ENCODE measurements at regions not wholly inside any gene's neighbourhood (a gene's known extent, or its start where the extent isn't known, plus 50 kb on each side); places are given as distances from the start of the nearest gene placed in this dataset.

- no peaks in the 10 kb centered on the region for H3K79me2 ChIP-seq (ENCODE audit: control insufficient read depth, insufficient read depth, low read length)
- intact Hi-C loops (cut with micrococcal nuclease), result no loop called here
- dilution Hi-C loops (cut with MboI; ENCODE audit: extremely low pct_ligation_motif_present, low sequenced_read_pairs), result no loop called here
- H3K27ac ChIP-seq (ENCODE audit: insufficient read depth, low read depth, low read length), result no peak overlapping the region
- no peak overlapping the region for H2AFZ ChIP-seq (ENCODE audit: low read depth, low read length)
- H3K4me1 ChIP-seq (ENCODE audit: control insufficient read depth, extremely low read depth, insufficient read depth, low read length), result no peaks in the 10 kb centered on the region
- ChIA-PET POLR2A (no interaction called here), CTCF (no interaction called here)
- no peak overlapping the region for H3K4me3 ChIP-seq (replicated peaks in 1 of 3; ENCODE audit: insufficient read depth in 1 of 3, low read depth in 1 of 3, low read length in 3 of 3)
- no peaks in the 10 kb centered on the region for H4K20me1 ChIP-seq (replicated peaks; ENCODE audit: control insufficient read depth, extremely low read depth, insufficient read depth, low read length)
- DNase-seq (ENCODE audit: low read depth, low spot score) (no peak), FAIRE-seq (no peak)
- no TSS peak for BruUV-seq (replicated peaks)
- no peaks in the 10 kb centered on the region for H3K27me3 ChIP-seq (ENCODE audit: control insufficient read depth in 2 of 2, insufficient read depth in 2 of 2, low read length in 2 of 2)
- no peak overlapping the region for H3K4me2 ChIP-seq (ENCODE audit: insufficient read depth, low read length)
- H3K36me3 ChIP-seq (ENCODE audit: control insufficient read depth in 2 of 2, extremely low read depth in 1 of 2, insufficient read depth in 2 of 2, low read length in 2 of 2), result no peaks in the 10 kb centered on the region
- no peaks in the 10 kb centered on the region for H3K9me3 ChIP-seq (replicated peaks; ENCODE audit: control insufficient read depth, insufficient read depth, low read length)
- H3K9ac ChIP-seq (replicated peaks; ENCODE audit: extremely low read depth, insufficient read depth, low read length), result no peak overlapping the region
- no peaks in the 10 kb centered on the region for H3K9me1 ChIP-seq (replicated peaks; ENCODE audit: control insufficient read depth, extremely low read depth, insufficient read depth, low read length)
- TF ChIP-seq GATA2 (IDR thresholded peaks at IDR 0.05; ENCODE audit: insufficient read depth, insufficient read length, low read depth, low read length) (no peak), MYC (IDR thresholded peaks at IDR 0.05; ENCODE audit: low read depth, low read length) (no peak), POLR2AphosphoS5 (IDR thresholded peaks at IDR 0.05; ENCODE audit: insufficient read depth, low read depth, low read length) (no peak), POLR2A (IDR thresholded peaks at IDR 0.05; ENCODE audit: low read depth, low read length) (no peak), EZH2 (IDR thresholded peaks at IDR 0.05; ENCODE audit: borderline replicate concordance, low read depth, low read length, severe bottlenecking) (no peak), FOS (IDR thresholded peaks at IDR 0.05; ENCODE audit: borderline replicate concordance, insufficient read depth, low read length) (no peak), MAX (IDR thresholded peaks at IDR 0.05; ENCODE audit: insufficient read depth, insufficient read length) (no peak), CTCF (IDR thresholded peaks at IDR 0.05; ENCODE audit: extremely low read depth in 1 of 2, insufficient read depth in 1 of 2, low read depth in 1 of 2, low read length in 2 of 2) (no peak)
These were observed 493.9 kb upstream of the CDH9 start for GRCh38 chr5:27532305-27532704.

Data from endothelial cell of umbilical vein (primary cell).